SK-N-SH treated with all-trans-retinoic acid at 6 μM for 48 hours (cell line): ENCODE measurements at regions not wholly inside any gene's neighbourhood (a gene's known extent, or its start where the extent isn't known, plus 50 kb on each side); places are given as distances from the start of the nearest gene placed in this dataset.
A peak's percentile ranks its signal among the peaks of the same experiment; 100 is the strongest.

Experiments used
- ATAC-seq: fragments of 200-7000 bp; cut with Tn5 transposase; 3 replicates; pipeline ENCODE4 v1.9.1; 2020; ENCODE audit warnings: mild to moderate bottlenecking, moderate library complexity
- ARNTL ChIP-seq: fragments of 450-650 bp; formaldehyde crosslinking; IDR thresholded peaks from 2 replicates; pipeline ENCODE4 v1.5.0; 2020; ENCODE audit warnings: low read depth, mild to moderate bottlenecking, moderate library complexity, borderline replicate concordance
- CSDC2 ChIP-seq: fragments of 250-450 bp; sonication (Bioruptor Pico); IDR thresholded peaks from 2 replicates; pipeline ENCODE4 v1.5.0; 2020; ENCODE audit warnings: mild to moderate bottlenecking, moderate library complexity
- ESRRG ChIP-seq: fragments of 250-450 bp; sonication (Bioruptor Pico); IDR thresholded peaks from 2 replicates; pipeline ENCODE4 v1.6.1; 2021; ENCODE audit warnings: mild to moderate bottlenecking
- GLIS3 ChIP-seq: fragments of 250-450 bp; sonication (Bioruptor Pico); IDR thresholded peaks from 2 replicates; pipeline ENCODE4 v1.5.0; 2020; ENCODE audit warnings: mild to moderate bottlenecking, moderate library complexity
- ISL1 ChIP-seq: fragments of 250-450 bp; sonication (Bioruptor Pico); IDR thresholded peaks from 2 replicates; pipeline ENCODE4 v2.1.2; 2022; ENCODE audit warnings: mild to moderate bottlenecking, moderate library complexity
- OSR1 ChIP-seq: fragments of 250-450 bp; sonication (Bioruptor Pico); IDR thresholded peaks from 2 replicates; pipeline ENCODE4 v1.8.0; 2022; ENCODE audit warnings: moderate library complexity, mild to moderate bottlenecking, inconsistent platforms
- PPARA ChIP-seq: fragments of 250-450 bp; sonication (Bioruptor Pico); IDR thresholded peaks from 2 replicates; pipeline ENCODE4 v1.5.0; 2020; ENCODE audit warnings: mild to moderate bottlenecking, borderline replicate concordance
- RARB ChIP-seq: fragments of 250-450 bp; sonication (Bioruptor Pico); IDR thresholded peaks from 2 replicates; pipeline ENCODE4 v1.8.0; 2021; ENCODE audit warnings: mild to moderate bottlenecking, moderate library complexity
- SNAI2 ChIP-seq: fragments of 250-450 bp; sonication (Bioruptor Pico); IDR thresholded peaks from 2 replicates; pipeline ENCODE4 v1.5.0; 2020; ENCODE audit warnings: mild to moderate bottlenecking, moderate library complexity
- TCF4 ChIP-seq: fragments of 250-450 bp; sonication (Bioruptor Pico); IDR thresholded peaks from 2 replicates; pipeline ENCODE4 v1.8.0; 2021; ENCODE audit warnings: mild to moderate bottlenecking, moderate library complexity, borderline replicate concordance
- TOX ChIP-seq: fragments of 250-450 bp; sonication (Bioruptor Pico); IDR thresholded peaks from 2 replicates; pipeline ENCODE4 v1.8.0; 2021; ENCODE audit warnings: mild to moderate bottlenecking, moderate library complexity, borderline replicate concordance
- ZC3H10 ChIP-seq: fragments of 250-450 bp; sonication (Bioruptor Pico); IDR thresholded peaks from 2 replicates; pipeline ENCODE4 v1.5.1; 2021; ENCODE audit warnings: mild to moderate bottlenecking, moderate library complexity
- ZFP3 ChIP-seq: fragments of 250-450 bp; sonication (Bioruptor Pico); IDR thresholded peaks from 2 replicates; pipeline ENCODE4 v1.5.0; 2020; ENCODE audit warnings: mild to moderate bottlenecking, moderate library complexity
- ZFP30 ChIP-seq: fragments of 450-650 bp; formaldehyde crosslinking; IDR thresholded peaks from 2 replicates; pipeline ENCODE4 v1.5.0; 2022; ENCODE audit warnings: mild to moderate bottlenecking, moderate library complexity
- ZNF565 ChIP-seq: fragments of 450-650 bp; formaldehyde crosslinking; conservative IDR thresholded peaks from 2 replicates; pipeline ENCODE4 v1.5.0; 2020; ENCODE audit warnings: low read depth, mild to moderate bottlenecking, moderate library complexity
- ZNF70 ChIP-seq: fragments of 450-650 bp; formaldehyde crosslinking; IDR thresholded peaks from 2 replicates; pipeline ENCODE4 v1.5.0; 2020; ENCODE audit warnings: mild to moderate bottlenecking, moderate library complexity
- ZNF8 ChIP-seq: fragments of 450-650 bp; formaldehyde crosslinking; IDR thresholded peaks from 2 replicates; pipeline ENCODE4 v1.5.0; 2020; ENCODE audit warnings: mild to moderate bottlenecking, moderate library complexity
- TF ChIP-seq, protein P1 (sequence below): fragments of 250-450 bp; sonication (Bioruptor Pico); IDR thresholded peaks from 2 replicates; pipeline ENCODE4 v1.5.1; 2020; ENCODE audit warnings: low read depth, mild to moderate bottlenecking, moderate library complexity
- TF ChIP-seq, protein P2 (sequence below): fragments of 250-450 bp; sonication (Bioruptor Pico); IDR thresholded peaks from 2 replicates; pipeline ENCODE4 v1.5.0; 2020; ENCODE audit warnings: mild to moderate bottlenecking, moderate library complexity
- TF ChIP-seq, protein P3 (sequence below): fragments of 250-450 bp; sonication (Bioruptor Pico); IDR thresholded peaks from 2 replicates; pipeline ENCODE4 v1.8.0; 2021; ENCODE audit warnings: low read depth, mild to moderate bottlenecking, moderate library complexity, borderline replicate concordance
- TF ChIP-seq, protein P4 (sequence below): fragments of 250-450 bp; sonication (Bioruptor Pico); IDR thresholded peaks from 2 replicates; pipeline ENCODE4 v1.8.0; 2020; ENCODE audit warnings: mild to moderate bottlenecking, moderate library complexity, borderline replicate concordance

DNA sequence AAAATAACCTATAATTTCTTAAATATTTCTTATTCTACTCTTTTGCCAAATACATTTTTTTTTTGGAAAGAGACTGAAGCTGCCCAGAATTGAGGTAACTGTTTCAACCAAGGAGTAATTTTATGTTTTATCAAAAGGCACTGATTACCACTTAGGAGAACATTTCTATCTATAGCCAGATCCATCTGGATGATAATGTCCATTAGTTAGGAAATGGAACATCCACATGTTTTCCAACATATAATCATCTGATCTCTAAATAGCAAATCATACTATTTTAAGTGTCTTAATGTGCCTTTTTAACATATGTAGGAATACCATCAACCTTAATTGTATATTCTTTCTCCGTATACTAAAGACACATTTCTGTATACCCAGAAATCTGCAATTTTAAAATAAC, 1068.9 kb downstream of the NXPH1 start (continued):
- TF ChIP-seq ESRRG (CRISPR knock-in tag) (peak; percentile 95), SNAI2 (no peak; the same call in 1 of the 2 replicates), RARB (CRISPR knock-in tag) (no peak)

DNA sequence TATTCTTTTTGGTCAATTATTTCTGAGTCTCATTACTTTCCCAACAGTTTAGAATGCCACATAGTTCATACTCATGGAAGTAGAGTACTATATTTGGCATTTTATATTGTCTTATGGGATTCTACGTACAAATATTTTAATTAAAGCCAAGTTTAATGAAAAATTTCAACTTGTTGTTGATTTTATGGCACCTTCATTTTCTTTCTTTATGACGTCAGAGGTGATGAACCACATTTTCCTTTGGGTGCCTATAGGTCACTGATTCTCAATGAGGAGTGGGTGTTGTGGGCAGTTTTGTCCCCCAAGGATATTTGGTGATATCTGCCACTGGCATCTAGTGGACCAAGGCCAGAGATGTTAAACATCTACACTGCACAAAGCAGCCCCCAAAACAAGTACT, 1071.3 kb downstream of the NXPH1 start:
- ATAC-seq = no peak
- TF ChIP-seq ZC3H10 = no peak
- TF ChIP-seq RARB (CRISPR knock-in tag) = no peak
- no peak for TF ChIP-seq ZFP3 (CRISPR knock-in tag)
- TF ChIP-seq, protein P1, sequence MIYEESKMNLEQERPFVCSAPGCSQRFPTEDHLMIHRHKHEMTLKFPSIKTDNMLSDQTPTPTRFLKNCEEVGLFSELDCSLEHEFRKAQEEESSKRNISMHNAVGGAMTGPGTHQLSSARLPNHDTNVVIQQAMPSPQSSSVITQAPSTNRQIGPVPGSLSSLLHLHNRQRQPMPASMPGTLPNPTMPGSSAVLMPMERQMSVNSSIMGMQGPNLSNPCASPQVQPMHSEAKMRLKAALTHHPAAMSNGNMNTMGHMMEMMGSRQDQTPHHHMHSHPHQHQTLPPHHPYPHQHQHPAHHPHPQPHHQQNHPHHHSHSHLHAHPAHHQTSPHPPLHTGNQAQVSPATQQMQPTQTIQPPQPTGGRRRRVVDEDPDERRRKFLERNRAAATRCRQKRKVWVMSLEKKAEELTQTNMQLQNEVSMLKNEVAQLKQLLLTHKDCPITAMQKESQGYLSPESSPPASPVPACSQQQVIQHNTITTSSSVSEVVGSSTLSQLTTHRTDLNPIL (CRISPR knock-in tag) = no peak
- TF ChIP-seq, protein P2, sequence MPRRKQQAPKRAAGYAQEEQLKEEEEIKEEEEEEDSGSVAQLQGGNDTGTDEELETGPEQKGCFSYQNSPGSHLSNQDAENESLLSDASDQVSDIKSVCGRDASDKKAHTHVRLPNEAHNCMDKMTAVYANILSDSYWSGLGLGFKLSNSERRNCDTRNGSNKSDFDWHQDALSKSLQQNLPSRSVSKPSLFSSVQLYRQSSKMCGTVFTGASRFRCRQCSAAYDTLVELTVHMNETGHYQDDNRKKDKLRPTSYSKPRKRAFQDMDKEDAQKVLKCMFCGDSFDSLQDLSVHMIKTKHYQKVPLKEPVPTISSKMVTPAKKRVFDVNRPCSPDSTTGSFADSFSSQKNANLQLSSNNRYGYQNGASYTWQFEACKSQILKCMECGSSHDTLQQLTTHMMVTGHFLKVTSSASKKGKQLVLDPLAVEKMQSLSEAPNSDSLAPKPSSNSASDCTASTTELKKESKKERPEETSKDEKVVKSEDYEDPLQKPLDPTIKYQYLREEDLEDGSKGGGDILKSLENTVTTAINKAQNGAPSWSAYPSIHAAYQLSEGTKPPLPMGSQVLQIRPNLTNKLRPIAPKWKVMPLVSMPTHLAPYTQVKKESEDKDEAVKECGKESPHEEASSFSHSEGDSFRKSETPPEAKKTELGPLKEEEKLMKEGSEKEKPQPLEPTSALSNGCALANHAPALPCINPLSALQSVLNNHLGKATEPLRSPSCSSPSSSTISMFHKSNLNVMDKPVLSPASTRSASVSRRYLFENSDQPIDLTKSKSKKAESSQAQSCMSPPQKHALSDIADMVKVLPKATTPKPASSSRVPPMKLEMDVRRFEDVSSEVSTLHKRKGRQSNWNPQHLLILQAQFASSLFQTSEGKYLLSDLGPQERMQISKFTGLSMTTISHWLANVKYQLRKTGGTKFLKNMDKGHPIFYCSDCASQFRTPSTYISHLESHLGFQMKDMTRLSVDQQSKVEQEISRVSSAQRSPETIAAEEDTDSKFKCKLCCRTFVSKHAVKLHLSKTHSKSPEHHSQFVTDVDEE = no peak
- TF ChIP-seq CSDC2 (CRISPR knock-in tag) = no peak
- no peak for TF ChIP-seq ISL1 (CRISPR knock-in tag)
- TF ChIP-seq TCF4 (CRISPR knock-in tag) = no peak

DNA sequence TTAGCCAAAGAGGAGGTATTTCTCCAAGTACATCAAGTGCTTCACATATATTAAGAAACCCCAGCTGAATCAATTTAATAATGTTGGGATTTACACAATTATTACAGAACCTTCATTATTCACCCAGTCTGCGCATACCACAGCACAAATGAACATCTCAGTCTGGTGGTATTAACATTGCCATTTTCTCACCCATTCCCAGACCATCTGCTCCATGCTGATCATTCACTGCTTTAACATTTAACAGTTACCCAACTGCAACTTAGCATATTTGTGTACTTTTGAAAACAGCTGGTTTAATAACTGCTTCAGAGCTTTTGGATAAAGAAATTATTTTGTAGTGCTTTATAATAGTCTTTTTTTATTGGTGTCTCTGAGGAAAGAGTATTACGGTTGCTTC, 1072.1 kb downstream of the NXPH1 start:
- TF ChIP-seq ZNF70 (CRISPR knock-in tag) (no peak), OSR1 (CRISPR knock-in tag) (no peak), ESRRG (CRISPR knock-in tag) (no peak), TOX (CRISPR knock-in tag) (no peak), TCF4 (CRISPR knock-in tag) (no peak), GLIS3 (CRISPR knock-in tag) (no peak), ZNF8 (CRISPR knock-in tag) (no peak), ZNF565 (CRISPR knock-in tag) (no peak), ARNTL (CRISPR knock-in tag) (no peak), ISL1 (CRISPR knock-in tag) (no peak), SNAI2 (no peak), ZFP3 (CRISPR knock-in tag) (no peak), ZFP30 (CRISPR knock-in tag) (no peak), CSDC2 (CRISPR knock-in tag) (no peak), PPARA (CRISPR knock-in tag) (no peak), ZC3H10 (no peak)
- TF ChIP-seq, protein P3, sequence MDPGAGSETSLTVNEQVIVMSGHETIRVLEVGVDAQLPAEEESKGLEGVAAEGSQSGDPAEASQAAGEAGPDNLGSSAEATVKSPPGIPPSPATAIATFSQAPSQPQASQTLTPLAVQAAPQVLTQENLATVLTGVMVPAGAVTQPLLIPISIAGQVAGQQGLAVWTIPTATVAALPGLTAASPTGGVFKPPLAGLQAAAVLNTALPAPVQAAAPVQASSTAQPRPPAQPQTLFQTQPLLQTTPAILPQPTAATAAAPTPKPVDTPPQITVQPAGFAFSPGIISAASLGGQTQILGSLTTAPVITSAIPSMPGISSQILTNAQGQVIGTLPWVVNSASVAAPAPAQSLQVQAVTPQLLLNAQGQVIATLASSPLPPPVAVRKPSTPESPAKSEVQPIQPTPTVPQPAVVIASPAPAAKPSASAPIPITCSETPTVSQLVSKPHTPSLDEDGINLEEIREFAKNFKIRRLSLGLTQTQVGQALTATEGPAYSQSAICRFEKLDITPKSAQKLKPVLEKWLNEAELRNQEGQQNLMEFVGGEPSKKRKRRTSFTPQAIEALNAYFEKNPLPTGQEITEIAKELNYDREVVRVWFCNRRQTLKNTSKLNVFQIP (CRISPR knock-in tag) = no peak
- TF ChIP-seq, protein P4, sequence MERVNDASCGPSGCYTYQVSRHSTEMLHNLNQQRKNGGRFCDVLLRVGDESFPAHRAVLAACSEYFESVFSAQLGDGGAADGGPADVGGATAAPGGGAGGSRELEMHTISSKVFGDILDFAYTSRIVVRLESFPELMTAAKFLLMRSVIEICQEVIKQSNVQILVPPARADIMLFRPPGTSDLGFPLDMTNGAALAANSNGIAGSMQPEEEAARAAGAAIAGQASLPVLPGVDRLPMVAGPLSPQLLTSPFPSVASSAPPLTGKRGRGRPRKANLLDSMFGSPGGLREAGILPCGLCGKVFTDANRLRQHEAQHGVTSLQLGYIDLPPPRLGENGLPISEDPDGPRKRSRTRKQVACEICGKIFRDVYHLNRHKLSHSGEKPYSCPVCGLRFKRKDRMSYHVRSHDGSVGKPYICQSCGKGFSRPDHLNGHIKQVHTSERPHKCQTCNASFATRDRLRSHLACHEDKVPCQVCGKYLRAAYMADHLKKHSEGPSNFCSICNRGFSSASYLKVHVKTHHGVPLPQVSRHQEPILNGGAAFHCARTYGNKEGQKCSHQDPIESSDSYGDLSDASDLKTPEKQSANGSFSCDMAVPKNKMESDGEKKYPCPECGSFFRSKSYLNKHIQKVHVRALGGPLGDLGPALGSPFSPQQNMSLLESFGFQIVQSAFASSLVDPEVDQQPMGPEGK (CRISPR knock-in tag) = no peak
- TF ChIP-seq, protein P1 (CRISPR knock-in tag) = no peak
- TF ChIP-seq, protein P2 = no peak
- ATAC-seq = no peak
